Thymus (tissue), 11 donors: ENCODE measurements at regions not wholly inside any gene's neighbourhood (a gene's known extent, or its start where the extent isn't known, plus 50 kb on each side); places are given as distances from the start of the nearest gene placed in this dataset.

ENCODE experiments used
- DNase-seq, 9 donors: peaks; one replicate each; pipeline ENCODE4 v3.0.0-alpha.2; 2013; ENCODE audit warnings: low spot score in 9 of 9, low read depth in 6 of 9, missing footprints in 1 of 9
- H3K27ac ChIP-seq, 2 donors: one replicate each; pipeline ENCODE4 v1.5.1; 2013; ENCODE audit warnings: control low read depth in 1 of 2, low read depth in 1 of 2, low read length in 1 of 2, mild to moderate bottlenecking in 1 of 2, moderate library complexity in 1 of 2
- H3K27me3 ChIP-seq, 2 donors: one replicate each; pipeline ENCODE4 v1.5.1; 2013; ENCODE audit warnings: low read length in 1 of 2; ENCODE audit not compliant: control insufficient read depth in 2 of 2, insufficient read depth in 1 of 2
- H3K36me3 ChIP-seq, 2 donors: one replicate each; pipeline ENCODE4 v1.5.1; 2013; ENCODE audit warnings: low read length in 1 of 2, mild to moderate bottlenecking in 1 of 2, moderate library complexity in 1 of 2; ENCODE audit not compliant: control insufficient read depth in 2 of 2, insufficient read depth in 2 of 2
- H3K4me1 ChIP-seq, 2 donors: one replicate each; pipeline ENCODE4 v1.5.1; 2013; ENCODE audit warnings: low read length in 2 of 2; ENCODE audit not compliant: control insufficient read depth in 2 of 2, insufficient read depth in 2 of 2
- H3K4me3 ChIP-seq, 2 donors: one replicate each; pipeline ENCODE4 v1.5.1; 2013; ENCODE audit warnings: low read length in 2 of 2, control low read depth in 1 of 2, mild to moderate bottlenecking in 1 of 2
- H3K9me3 ChIP-seq, 2 donors: one replicate each; pipeline ENCODE4 v1.5.1; 2013; ENCODE audit warnings: low read length in 1 of 2, mild to moderate bottlenecking in 1 of 2; ENCODE audit not compliant: control insufficient read depth in 2 of 2, insufficient read depth in 1 of 2
- WGBS: extraction: QIAGEN DNeasy Blood & Tissue Kit; methylation state at CpG from one replicate; pipeline ENCODE4 v1.1.7; 2013; 5-methylcytosine and 5-hydroxymethylcytosine counted together
- donor health status: healthy.

GRCh38 chr10:36506261-36506660 lies 619.1 kb upstream of the ANKRD30A start:
- Histone ChIP-seq H3K9me3 (no peaks in the 10 kb centered on the region), H3K27me3 (no peaks in the 10 kb centered on the region), H3K36me3 (no peaks in the 10 kb centered on the region), H3K27ac (no peak overlapping the region), H3K4me1 (no peaks in the 10 kb centered on the region), H3K4me3 (no peak overlapping the region)
- WGBS = 69% methylated on average over 4 of the region's 4 CpGs
- no peak for DNase-seq

- H3K9me3 ChIP-seq = no peaks in the 10 kb centered on the region
- no peaks in the 10 kb centered on the region for H3K27me3 ChIP-seq
- no peak overlapping the region for H3K4me3 ChIP-seq
- no peaks in the 10 kb centered on the region for H3K36me3 ChIP-seq
- H3K27ac ChIP-seq = no peak overlapping the region
- 77% methylated on average over 4 of the region's 4 CpGs for WGBS
- no peaks in the 10 kb centered on the region for H3K4me1 ChIP-seq
- no peak for DNase-seq
Measured at GRCh38 chr10:36504758-36505157, 620.6 kb upstream of the ANKRD30A start.

- whole genome bisulfite sequencing = 87% methylated on average over 1 of the region's 1 CpG
- DNase-seq = no peak
Measured at GRCh38 chr10:36500266-36500665, 625.1 kb upstream of the ANKRD30A start.

GRCh38 chr10:36499693-36500092 lies 625.7 kb upstream of the ANKRD30A start:
- Histone ChIP-seq H3K9me3 (no peaks in the 10 kb centered on the region), H3K27ac (no peak overlapping the region), H3K36me3 (no peaks in the 10 kb centered on the region), H3K4me3 (no peak overlapping the region), H3K4me1 (no peaks in the 10 kb centered on the region), H3K27me3 (no peaks in the 10 kb centered on the region)
- 93% methylated on average over 1 of the region's 1 CpG for WGBS
- no peak for DNase-seq

More at GRCh38 chr10:36500266-36500665, 625.1 kb upstream of the ANKRD30A start:
- Histone ChIP-seq H3K27ac (no peak overlapping the region), H3K27me3 (no peaks in the 10 kb centered on the region), H3K4me3 (no peak overlapping the region), H3K9me3 (no peaks in the 10 kb centered on the region), H3K4me1 (no peaks in the 10 kb centered on the region), H3K36me3 (no peaks in the 10 kb centered on the region)

DNA sequence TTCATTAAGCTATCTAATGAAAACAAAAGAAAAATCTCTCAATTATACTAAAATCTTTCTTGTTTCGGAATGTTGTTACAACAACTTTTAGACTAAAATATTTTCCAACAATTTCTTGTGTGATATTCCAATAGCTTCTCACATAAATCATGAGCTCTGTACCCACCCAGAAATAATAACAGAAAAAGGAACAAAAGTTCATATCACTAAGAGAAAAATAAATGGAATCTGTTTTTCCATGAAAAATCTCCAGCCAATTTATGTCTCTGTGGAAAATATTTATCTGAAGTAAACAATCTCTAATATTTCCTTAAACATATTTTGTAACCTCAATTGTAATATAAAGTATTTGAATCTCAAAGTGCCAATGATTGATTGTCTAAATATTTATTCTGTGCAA lies 628.6 kb upstream of the ANKRD30A start:
- no peaks in the 10 kb centered on the region for H3K9me3 ChIP-seq
- H3K27ac ChIP-seq = no peak overlapping the region
- no peaks in the 10 kb centered on the region for H3K27me3 ChIP-seq
- H3K4me1 ChIP-seq = no peaks in the 10 kb centered on the region
- H3K36me3 ChIP-seq = no peaks in the 10 kb centered on the region
- no peak overlapping the region for H3K4me3 ChIP-seq
- 96% methylated on average over 1 of the region's 1 CpG for WGBS
- no peak for DNase-seq

DNA sequence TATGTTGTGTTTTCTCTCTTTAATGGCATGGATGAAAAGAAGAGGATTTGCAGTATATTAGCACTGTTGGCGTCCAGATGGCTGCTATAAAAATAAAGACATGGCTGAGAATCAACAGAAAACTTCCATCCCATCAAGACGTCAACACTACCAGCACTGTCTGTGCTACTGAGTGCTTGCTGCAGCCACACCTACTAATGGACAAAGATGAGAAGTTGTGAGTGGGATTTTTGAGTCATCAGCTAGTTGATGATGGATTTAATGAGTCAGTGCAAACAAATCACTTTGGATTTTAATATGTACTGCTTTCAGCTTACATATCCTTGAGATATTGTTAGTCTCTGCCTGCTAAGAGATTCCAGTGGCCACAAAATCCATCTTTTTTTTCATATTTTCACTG lies 631.0 kb upstream of the ANKRD30A start:
- H3K36me3 ChIP-seq = no peaks in the 10 kb centered on the region

DNA sequence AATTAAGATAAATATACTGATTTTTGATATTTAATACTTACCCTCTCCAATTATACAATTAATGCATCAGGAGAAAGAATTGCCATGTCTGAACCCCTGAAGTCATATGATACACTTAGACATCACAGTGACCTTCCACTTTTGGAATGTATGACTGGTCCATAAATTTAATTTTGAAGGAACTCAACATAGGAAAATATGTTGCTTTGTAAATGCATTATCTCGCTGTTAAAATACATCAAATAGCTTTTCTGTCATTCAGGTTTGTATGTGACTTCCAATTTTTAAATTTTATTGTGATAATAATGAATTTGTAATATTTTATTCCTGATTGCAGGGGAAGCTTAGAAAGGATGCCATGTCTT lies 631.9 kb upstream of the ANKRD30A start:
- no peaks in the 10 kb centered on the region for H3K9me3 ChIP-seq
- no peak overlapping the region for H3K4me3 ChIP-seq
- H3K27ac ChIP-seq = no peak overlapping the region
- H3K27me3 ChIP-seq = no peaks in the 10 kb centered on the region
- DNase-seq = no peak
- 96% methylated on average over 1 of the region's 1 CpG for WGBS
- no peaks in the 10 kb centered on the region for H3K4me1 ChIP-seq
- H3K36me3 ChIP-seq = no peaks in the 10 kb centered on the region

More for the DNA sequence above, 631.0 kb upstream of the ANKRD30A start:
- Histone ChIP-seq H3K27me3 (no peaks in the 10 kb centered on the region), H3K9me3 (no peaks in the 10 kb centered on the region), H3K4me1 (no peaks in the 10 kb centered on the region), H3K4me3 (no peak overlapping the region), H3K27ac (no peak overlapping the region)
- 90% methylated on average over 2 of the region's 2 CpGs for WGBS
- DNase-seq = no peak

GRCh38 chr10:36492590-36493515 lies 632.5 kb upstream of the ANKRD30A start:
- Histone ChIP-seq H3K4me3 (no peak overlapping the region), H3K27me3 (no peaks in the 10 kb centered on the region), H3K4me1 (no peaks in the 10 kb centered on the region), H3K9me3 (no peaks in the 10 kb centered on the region), H3K27ac (no peak overlapping the region), H3K36me3 (no peaks in the 10 kb centered on the region)
- 89% methylated on average over 4 of the region's 4 CpGs for WGBS
- DNase-seq = no peak

GRCh38 chr10:36491926-36492325 lies 633.5 kb upstream of the ANKRD30A start:
- DNase-seq = no peak
- WGBS = 89% methylated on average over 1 of the region's 1 CpG
- Histone ChIP-seq H3K4me3 (no peak overlapping the region), H3K9me3 (no peaks in the 10 kb centered on the region), H3K36me3 (no peaks in the 10 kb centered on the region), H3K4me1 (no peaks in the 10 kb centered on the region), H3K27me3 (no peaks in the 10 kb centered on the region), H3K27ac (no peak overlapping the region)
